Brain microvascular endothelial cell (primary cell): ENCODE measurements at regions not wholly inside any gene's neighbourhood (a gene's known extent, or its start where the extent isn't known, plus 50 kb on each side); places are given as distances from the start of the nearest gene placed in this dataset.
"Not testable (repeated sequence)": the region's sequence is repeated elsewhere in the genome, so short reads cannot be mapped to it uniquely, and the experiment has no call there.

Experiments
- DNase-seq: peaks from one replicate; pipeline ENCODE4 v3.0.0-alpha.2; 2020
- H3K27ac ChIP-seq: fragments of 250-450 bp; sonication (Bioruptor Pico); 2 replicates; pipeline ENCODE4 v1.5.1; 2020; ENCODE audit warnings: mild to moderate bottlenecking, moderate library complexity
- H3K27me3 ChIP-seq: fragments of 250-450 bp; sonication (Bioruptor Pico); replicated peaks from 2 replicates; pipeline ENCODE4 v1.5.1; 2020; ENCODE audit warnings: mild to moderate bottlenecking
- H3K36me3 ChIP-seq: fragments of 250-450 bp; sonication (Bioruptor Pico); replicated peaks from 2 replicates; pipeline ENCODE4 v1.5.1; 2020; ENCODE audit warnings: mild to moderate bottlenecking
- H3K4me3 ChIP-seq: 2 replicates; pipeline ENCODE4 v1.5.1; 2011; ENCODE audit warnings: low read depth, mild to moderate bottlenecking, control low read depth, low read length, moderate library complexity
- CTCF ChIP-seq: IDR thresholded peaks from 2 replicates; pipeline ENCODE4 v1.5.1; 2011; ENCODE audit warnings: low read depth, mild to moderate bottlenecking, moderate library complexity, low read length, control low read depth, inconsistent platforms; ENCODE audit errors: missing control alignments
- in situ Hi-C: cut with HindIII; loops from 2 replicates; pipeline ENCODE4 v1.10.0; 2017; ENCODE audit warnings: low sequenced_read_pairs, low pct_ligation_motif_present

- DNase-seq: peak; percentile 28
- no peak overlapping the region for H3K27ac ChIP-seq
- no peaks in the 10 kb centered on the region for H3K27me3 ChIP-seq
- H3K36me3 ChIP-seq: no peaks in the 10 kb centered on the region
- TF ChIP-seq CTCF: peak; percentile 95
- in situ Hi-C loops: no loop called here
- H3K4me3 ChIP-seq: no peak overlapping the region
Measured at GRCh38 chr5:159515909-159516415, 185.7 kb upstream of the IL12B start.

- Histone ChIP-seq H3K27me3 (no peaks in the 10 kb centered on the region), H3K36me3 (no peaks in the 10 kb centered on the region), H3K4me3 (no peak overlapping the region), H3K27ac (no peak overlapping the region)
- DNase-seq: no peak
- in situ Hi-C loops: no loop called here
- no peak for TF ChIP-seq CTCF
Measured at GRCh38 chr5:159518371-159518770, 188.1 kb upstream of the IL12B start.

- Histone ChIP-seq H3K4me3 (no peak overlapping the region), H3K36me3 (no peaks in the 10 kb centered on the region), H3K27me3 (no peaks in the 10 kb centered on the region), H3K27ac (no peak overlapping the region)
- TF ChIP-seq CTCF: no peak
- in situ Hi-C loops: no loop called here
- no peak for DNase-seq
Measured at GRCh38 chr5:159519365-159519764, 189.1 kb upstream of the IL12B start.

- no peaks in the 10 kb centered on the region for H3K27me3 ChIP-seq
- H3K36me3 ChIP-seq: no peaks in the 10 kb centered on the region
- no peak for DNase-seq
- in situ Hi-C loops: no loop called here
- TF ChIP-seq CTCF: no peak
- H3K27ac ChIP-seq: no peak overlapping the region
- H3K4me3 ChIP-seq: no peak overlapping the region
Measured at GRCh38 chr5:159522841-159523240, 192.6 kb upstream of the IL12B start.

GRCh38 chr5:159524279-159524678, 194.0 kb upstream of the IL12B start:
- H3K36me3 ChIP-seq, H3K27ac ChIP-seq, in situ Hi-C loops, H3K27me3 ChIP-seq, DNase-seq, H3K4me3 ChIP-seq: not testable (repeated sequence)

- H3K4me3 ChIP-seq: no peak overlapping the region
- no peaks in the 10 kb centered on the region for H3K27me3 ChIP-seq
- TF ChIP-seq CTCF: peak; percentile 16
- in situ Hi-C loops: no loop called here
- no peak for DNase-seq
- H3K36me3 ChIP-seq: no peaks in the 10 kb centered on the region
- H3K27ac ChIP-seq: no peak overlapping the region
Measured at GRCh38 chr5:159525117-159525516, 194.8 kb upstream of the IL12B start.
